ENCODE measurements at regions not wholly inside any gene's neighbourhood (a gene's known extent, or its start where the extent isn't known, plus 50 kb on each side); places are given as distances from the start of the nearest gene placed in this dataset.

- ATAC-seq (ENCODE audit: low FRiP score in 2 of 2) (no peak), DNase-seq (peak in 1 of 2 donors; percentile 52)
- Histone ChIP-seq H3K27me3 (no peaks in the 10 kb centered on the region), H3K36me3 (no peaks in the 10 kb centered on the region), H3K9me3 (no peaks in the 10 kb centered on the region), H3K27ac (no peak overlapping the region), H3K4me3 (no peak overlapping the region), H3K4me1 (no peaks in the 10 kb centered on the region)
- TF ChIP-seq POLR2A (IDR thresholded peaks at IDR 0.05) (no peak), EP300 (IDR thresholded peaks at IDR 0.05) (no peak), POLR2AphosphoS5 (IDR thresholded peaks at IDR 0.05) (no peak)
- TF ChIP-seq, protein P1, sequence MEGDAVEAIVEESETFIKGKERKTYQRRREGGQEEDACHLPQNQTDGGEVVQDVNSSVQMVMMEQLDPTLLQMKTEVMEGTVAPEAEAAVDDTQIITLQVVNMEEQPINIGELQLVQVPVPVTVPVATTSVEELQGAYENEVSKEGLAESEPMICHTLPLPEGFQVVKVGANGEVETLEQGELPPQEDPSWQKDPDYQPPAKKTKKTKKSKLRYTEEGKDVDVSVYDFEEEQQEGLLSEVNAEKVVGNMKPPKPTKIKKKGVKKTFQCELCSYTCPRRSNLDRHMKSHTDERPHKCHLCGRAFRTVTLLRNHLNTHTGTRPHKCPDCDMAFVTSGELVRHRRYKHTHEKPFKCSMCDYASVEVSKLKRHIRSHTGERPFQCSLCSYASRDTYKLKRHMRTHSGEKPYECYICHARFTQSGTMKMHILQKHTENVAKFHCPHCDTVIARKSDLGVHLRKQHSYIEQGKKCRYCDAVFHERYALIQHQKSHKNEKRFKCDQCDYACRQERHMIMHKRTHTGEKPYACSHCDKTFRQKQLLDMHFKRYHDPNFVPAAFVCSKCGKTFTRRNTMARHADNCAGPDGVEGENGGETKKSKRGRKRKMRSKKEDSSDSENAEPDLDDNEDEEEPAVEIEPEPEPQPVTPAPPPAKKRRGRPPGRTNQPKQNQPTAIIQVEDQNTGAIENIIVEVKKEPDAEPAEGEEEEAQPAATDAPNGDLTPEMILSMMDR (IDR thresholded peaks at IDR 0.05) = no peak
- 92 to 93% methylated on average over 11 to 12 of the region's 12 CpGs for WGBS, 2 donors
Observed at GRCh38 chr3:72088486-72089025, 303.6 kb upstream of the PROK2 start.

GRCh38 chr3:72087420-72087819 lies 302.5 kb upstream of the PROK2 start:
- TF ChIP-seq POLR2AphosphoS5 (IDR thresholded peaks at IDR 0.05) = no peak
- TF ChIP-seq EP300 (IDR thresholded peaks at IDR 0.05) = no peak
- TF ChIP-seq, protein P1 (IDR thresholded peaks at IDR 0.05) = no peak
- TF ChIP-seq POLR2A (IDR thresholded peaks at IDR 0.05) = no peak
- WGBS, 2 donors = 95 to 98% methylated on average over 6 to 10 of the region's 10 CpGs
- peaks cover 0 to 6% (median 2%) of the 10 kb centered on the region in 4 donors for H3K4me1 ChIP-seq
- H3K27me3 ChIP-seq = no peaks in the 10 kb centered on the region
- no peak overlapping the region for H3K4me3 ChIP-seq
- no peaks in the 10 kb centered on the region for H3K36me3 ChIP-seq
- DNase-seq (peak in 1 of 2 donors; percentile 13), ATAC-seq (ENCODE audit: low FRiP score in 2 of 2) (no peak)
- H3K9me3 ChIP-seq = no peaks in the 10 kb centered on the region
- no peak overlapping the region for H3K27ac ChIP-seq

DNA sequence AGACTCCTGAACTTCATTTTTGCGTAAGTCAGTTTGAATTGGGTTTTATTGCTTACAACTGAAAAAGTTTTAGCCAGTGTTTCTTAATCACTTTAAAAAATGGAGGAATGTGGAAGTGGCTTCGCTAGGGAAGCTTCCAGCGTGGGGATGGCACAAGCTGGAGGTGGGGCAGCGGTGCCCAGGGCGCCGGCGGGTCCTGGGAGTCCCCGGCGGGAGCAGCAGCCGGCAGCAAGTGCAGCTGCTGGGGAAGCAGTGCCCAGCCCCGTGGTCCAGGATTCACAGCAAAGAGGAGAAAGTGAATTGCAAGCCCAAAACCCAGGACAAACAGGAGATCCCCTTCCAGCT lies 301.8 kb upstream of the PROK2 start:
- H3K9me3 ChIP-seq = no peaks in the 10 kb centered on the region
- 54 to 64% methylated on average over 11 of the region's 11 CpGs for WGBS, 2 donors

GRCh38 chr3:72086042-72086742 lies 301.2 kb upstream of the PROK2 start:
- WGBS, 2 donors = 70 to 81% methylated on average over 5 of the region's 5 CpGs
- Histone ChIP-seq H3K9me3 (no peaks in the 10 kb centered on the region), H3K27ac (no peak overlapping the region), H3K4me1 (peaks cover 0 to 7% (median 4%) of the 10 kb centered on the region in 4 donors), H3K27me3 (no peaks in the 10 kb centered on the region), H3K36me3 (no peaks in the 10 kb centered on the region), H3K4me3 (no peak overlapping the region)
- no peak for TF ChIP-seq POLR2A (IDR thresholded peaks at IDR 0.05)
- TF ChIP-seq, protein P1 (IDR thresholded peaks at IDR 0.05) = no peak
- ATAC-seq (ENCODE audit: low FRiP score in 2 of 2) = peak in 1 of 2 donors; percentile 57
- DNase-seq = no peak

More for the DNA sequence above, 301.8 kb upstream of the PROK2 start:
- Histone ChIP-seq H3K4me3 (no peak overlapping the region), H3K27me3 (no peaks in the 10 kb centered on the region), H3K36me3 (no peaks in the 10 kb centered on the region), H3K27ac (no peak overlapping the region), H3K4me1 (peaks cover 0 to 7% (median 4%) of the 10 kb centered on the region in 4 donors)
- TF ChIP-seq, protein P1 (IDR thresholded peaks at IDR 0.05) = no peak
- TF ChIP-seq POLR2A (IDR thresholded peaks at IDR 0.05) = no peak
- no peak for TF ChIP-seq EP300 (IDR thresholded peaks at IDR 0.05)
- TF ChIP-seq POLR2AphosphoS5 (IDR thresholded peaks at IDR 0.05) = no peak
- ATAC-seq (ENCODE audit: low FRiP score in 2 of 2) (peak in 1 of 2 donors; percentile 40), DNase-seq (peak; percentile 32 to 75)

GRCh38 chr3:72085036-72085435 lies 300.1 kb upstream of the PROK2 start:
- H3K4me3 ChIP-seq = no peak overlapping the region
- no peak overlapping the region for H3K27ac ChIP-seq
- TF ChIP-seq POLR2AphosphoS5 (IDR thresholded peaks at IDR 0.05) (no peak), EP300 (IDR thresholded peaks at IDR 0.05) (no peak), POLR2A (IDR thresholded peaks at IDR 0.05) (no peak)
- TF ChIP-seq, protein P1 (IDR thresholded peaks at IDR 0.05) = no peak
- no peaks in the 10 kb centered on the region for H3K27me3 ChIP-seq
- peaks cover 0 to 7% (median 4%) of the 10 kb centered on the region in 4 donors for H3K4me1 ChIP-seq
- no peaks in the 10 kb centered on the region for H3K36me3 ChIP-seq
- WGBS, 2 donors = 91 to 100% methylated on average over 3 to 6 of the region's 6 CpGs
- no peaks in the 10 kb centered on the region for H3K9me3 ChIP-seq
- no peak for ATAC-seq (ENCODE audit: low FRiP score in 2 of 2)
- peak in 1 of 2 donors; percentile 39 for DNase-seq
